ENCODE measurements at regions not wholly inside any gene's neighbourhood (a gene's known extent, or its start where the extent isn't known, plus 50 kb on each side); places are given as distances from the start of the nearest gene placed in this dataset.

GRCh38 chr20:11772226-11772730 lies 145.4 kb upstream of the BTBD3 start:
- Histone ChIP-seq H2BK20ac (ENCODE audit: low read length) (no peak overlapping the region), H2BK12ac (ENCODE audit: low read depth, low read length) (no peak overlapping the region), H2BK15ac (ENCODE audit: low read length) (no peak overlapping the region), H4K20me1 (replicated peaks in 1 of 2; ENCODE audit: control insufficient read depth in 1 of 2, insufficient read depth in 2 of 2, low read length in 2 of 2) (no peaks in the 10 kb centered on the region), H2BK120ac (replicated peaks; ENCODE audit: low read depth, low read length) (no peak overlapping the region), H2AFZ (ENCODE audit: low read length) (no peak overlapping the region), H3K9me3 (ENCODE audit: insufficient read depth in 2 of 2, low read depth in 1 of 2, low read length in 1 of 2) (0 out of 4 replicates have a peak, but pooled peaks cover 0 to 3% of the 10 kb centered on the region in 2 experiments), H3K14ac (ENCODE audit: insufficient read length) (no peak overlapping the region), H3K27ac (ENCODE audit: low read depth, low read length) (no peak overlapping the region), H3K27me3 (replicated peaks in 1 of 4; ENCODE audit: control insufficient read depth in 3 of 4, extremely low read depth in 1 of 4, insufficient read depth in 3 of 4, low read length in 3 of 4) (no peaks in the 10 kb centered on the region; a peak in 1 of 7 replicates), H3K4me3 (ENCODE audit: extremely low read depth in 1 of 4, insufficient read depth in 2 of 4, low read depth in 3 of 4, low read length in 4 of 4) (no peak overlapping the region), H3K9ac (replicated peaks in 1 of 4; ENCODE audit: extremely low read depth in 1 of 4, low read depth in 3 of 4, low read length in 3 of 4) (no peak overlapping the region), H4K8ac (ENCODE audit: extremely low read depth, insufficient read depth, low read length) (no peak overlapping the region), H3K4ac (replicated peaks; ENCODE audit: insufficient read length, low read depth, low read length) (no peak overlapping the region), H3K36me3 (ENCODE audit: control insufficient read depth in 2 of 4, insufficient read depth in 4 of 4, low read length in 3 of 4) (no peaks in the 10 kb centered on the region), H3K4me1 (replicated peaks in 1 of 4; ENCODE audit: control insufficient read depth in 3 of 4, insufficient read depth in 4 of 4, low read length in 3 of 4) (peaks cover 0 to 4% (median 2%) of the 10 kb centered on the region in 4 experiments; a peak in 3 of 7 replicates), H3K79me1 (ENCODE audit: low read depth, low read length) (no peaks in the 10 kb centered on the region), H3K18ac (ENCODE audit: extremely low read depth, low read length) (no peak overlapping the region), H3K23me2 (ENCODE audit: low read depth, low read length) (no peaks in the 10 kb centered on the region), H4K5ac (ENCODE audit: insufficient read length, low read depth, low read length) (no peak overlapping the region), H2BK5ac (ENCODE audit: low read depth, low read length) (no peak overlapping the region), H4K91ac (replicated peaks; ENCODE audit: insufficient read length, low read length) (no peak overlapping the region), H3K79me2 (ENCODE audit: control insufficient read depth in 1 of 2, insufficient read depth in 2 of 2, low read length in 2 of 2) (no peaks in the 10 kb centered on the region), H3K4me2 (ENCODE audit: insufficient read depth in 1 of 2, low read depth in 2 of 2, low read length in 2 of 2) (no peak overlapping the region), H2AK5ac (ENCODE audit: low read depth, low read length) (no peak overlapping the region), H3K23ac (ENCODE audit: insufficient read length) (no peak overlapping the region), H3K56ac (replicated peaks; ENCODE audit: insufficient read length, low read depth, low read length) (no peak overlapping the region)
- ChIA-PET CTCF (ENCODE audit: partially characterized antibody) (no interaction called here), POLR2A (ENCODE audit: partially characterized antibody) (no interaction called here)
- FAIRE-seq (no peak), DNase-seq (ENCODE audit: low read depth in 1 of 2, low spot score in 2 of 2) (no peak)
- WGBS, 2 experiments (ENCODE audit: extremely low coverage in 1 of 2, insufficient coverage in 1 of 2, insufficient read length in 1 of 2, insufficient replicate concordance in 2 of 2, low coverage in 1 of 2, low lambda C conversion rate in 2 of 2, missing lambda C conversion rate in 1 of 2) = 94% methylated on average over 2 of the region's 2 CpGs; no CpG with 5 or more reads in 1 of the 2 experiments
- no peak for TF ChIP-seq CREB1 (IDR thresholded peaks at IDR 0.05)
- TF ChIP-seq SP2 (IDR thresholded peaks at IDR 0.05; ENCODE audit: low read length) = no peak
- TF ChIP-seq YY1 (IDR thresholded peaks at IDR 0.05; ENCODE audit: low read depth, low read length) = no peak
- no peak for TF ChIP-seq TBP (IDR thresholded peaks at IDR 0.05; ENCODE audit: low read depth, low read length)
- no peak for TF ChIP-seq JUN (IDR thresholded peaks at IDR 0.05; ENCODE audit: low read depth, low read length)

Data from H1 (cell line).